Loucy (cell line): ENCODE measurements at regions not wholly inside any gene's neighbourhood (a gene's known extent, or its start where the extent isn't known, plus 50 kb on each side); places are given as distances from the start of the nearest gene placed in this dataset.

Experiments
- EZH2phosphoT487 ChIP-seq: fragments of 200-600 bp; IDR thresholded peaks from 2 replicates; pipeline ENCODE4 v1.6.1; 2018; ENCODE audit warnings: antibody characterized with exemption, mild to moderate bottlenecking, moderate library complexity, borderline replicate concordance
- TF ChIP-seq, protein P1 (sequence below): fragments of 200-600 bp; sonication (generic); conservative IDR thresholded peaks from 2 replicates; pipeline ENCODE4 v1.5.1; 2014; ENCODE audit warnings: mild to moderate bottlenecking, antibody characterized with exemption, low read length

DNA sequence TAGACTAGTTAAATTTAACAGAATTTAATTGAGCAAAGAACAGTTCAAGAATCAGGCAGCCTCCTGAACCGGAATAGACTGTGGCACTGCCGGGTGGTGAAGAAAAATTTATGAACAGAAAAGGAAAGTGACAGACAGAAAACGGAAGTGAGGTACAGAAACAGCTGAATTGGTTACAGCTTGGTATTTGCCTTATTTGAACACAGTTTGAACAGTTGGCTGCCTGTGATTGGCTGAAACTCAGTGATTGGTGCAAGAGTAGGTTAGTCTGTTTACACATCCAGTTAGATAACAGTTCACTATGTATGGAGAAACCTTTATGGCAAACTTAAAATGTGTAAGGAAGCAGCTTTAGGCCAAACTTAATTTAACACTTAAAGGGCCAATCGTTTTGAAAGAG is 116.0 kb upstream of the CITED2 start:
- no peak for TF ChIP-seq EZH2phosphoT487
- TF ChIP-seq, protein P1, sequence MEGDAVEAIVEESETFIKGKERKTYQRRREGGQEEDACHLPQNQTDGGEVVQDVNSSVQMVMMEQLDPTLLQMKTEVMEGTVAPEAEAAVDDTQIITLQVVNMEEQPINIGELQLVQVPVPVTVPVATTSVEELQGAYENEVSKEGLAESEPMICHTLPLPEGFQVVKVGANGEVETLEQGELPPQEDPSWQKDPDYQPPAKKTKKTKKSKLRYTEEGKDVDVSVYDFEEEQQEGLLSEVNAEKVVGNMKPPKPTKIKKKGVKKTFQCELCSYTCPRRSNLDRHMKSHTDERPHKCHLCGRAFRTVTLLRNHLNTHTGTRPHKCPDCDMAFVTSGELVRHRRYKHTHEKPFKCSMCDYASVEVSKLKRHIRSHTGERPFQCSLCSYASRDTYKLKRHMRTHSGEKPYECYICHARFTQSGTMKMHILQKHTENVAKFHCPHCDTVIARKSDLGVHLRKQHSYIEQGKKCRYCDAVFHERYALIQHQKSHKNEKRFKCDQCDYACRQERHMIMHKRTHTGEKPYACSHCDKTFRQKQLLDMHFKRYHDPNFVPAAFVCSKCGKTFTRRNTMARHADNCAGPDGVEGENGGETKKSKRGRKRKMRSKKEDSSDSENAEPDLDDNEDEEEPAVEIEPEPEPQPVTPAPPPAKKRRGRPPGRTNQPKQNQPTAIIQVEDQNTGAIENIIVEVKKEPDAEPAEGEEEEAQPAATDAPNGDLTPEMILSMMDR = no peak
